NCI-H2196 (cell line): ENCODE measurements at regions not wholly inside any gene's neighbourhood (a gene's known extent, or its start where the extent isn't known, plus 50 kb on each side); places are given as distances from the start of the nearest gene placed in this dataset.

Experiments used
- DNase-seq: peaks from one replicate; lab custom pipeline; 2025; ENCODE audit not compliant: unreplicated experiment; lab: John Stamatoyannopoulos, UW

GRCh38 chr2:177147093-177147694 is 65.4 kb upstream of the HNRNPA3 start:
- DNase-seq: peak; percentile 59

- DNase-seq: no peak
These were observed 64.7 kb upstream of the HNRNPA3 start for GRCh38 chr2:177147834-177148445.

- DNase-seq: peak; percentile 90
These were observed 64.0 kb upstream of the HNRNPA3 start for GRCh38 chr2:177148477-177149154.

- no peak for DNase-seq
These were observed 63.5 kb upstream of the HNRNPA3 start for GRCh38 chr2:177149155-177149503.

GRCh38 chr2:177153805-177154204 is 58.8 kb upstream of the HNRNPA3 start:
- no peak for DNase-seq

GRCh38 chr2:177154809-177155208 is 57.8 kb upstream of the HNRNPA3 start:
- no peak for DNase-seq

GRCh38 chr2:177155631-177156030 is 57.0 kb upstream of the HNRNPA3 start:
- DNase-seq: no peak

- DNase-seq: peak; percentile 30
These were observed 50.7 kb upstream of the HNRNPA3 start for GRCh38 chr2:177161741-177162460.
